Ishikawa (cell line): ENCODE measurements at regions not wholly inside any gene's neighbourhood (a gene's known extent, or its start where the extent isn't known, plus 50 kb on each side); places are given as distances from the start of the nearest gene placed in this dataset.

ENCODE experiments used
- CEBPB ChIP-seq: IDR thresholded peaks from 2 replicates; pipeline ENCODE4 v1.6.1; 2012
- CREB1 ChIP-seq: IDR thresholded peaks from 2 replicates; pipeline ENCODE4 v1.6.1; 2012; ENCODE audit warnings: low read depth
- EGR1 ChIP-seq: IDR thresholded peaks from 2 replicates; pipeline ENCODE4 v1.6.1; 2012
- EP300 ChIP-seq: IDR thresholded peaks from 2 replicates; pipeline ENCODE4 v1.6.1; 2012; ENCODE audit warnings: borderline replicate concordance
- FOXM1 ChIP-seq: IDR thresholded peaks from 2 replicates; pipeline ENCODE4 v1.6.1; 2012; ENCODE audit warnings: low read depth, borderline replicate concordance
- MAX ChIP-seq: IDR thresholded peaks from 2 replicates; pipeline ENCODE4 v1.6.1; 2012
- NFIC ChIP-seq: IDR thresholded peaks from 2 replicates; pipeline ENCODE4 v1.6.1; 2012
- RAD21 ChIP-seq: IDR thresholded peaks from 2 replicates; pipeline ENCODE4 v1.6.1; 2012; ENCODE audit warnings: low read depth
- REST ChIP-seq: IDR thresholded peaks from 2 replicates; pipeline ENCODE4 v1.6.1; 2012; ENCODE audit warnings: low read depth, mild to moderate bottlenecking
- TAF1 ChIP-seq: IDR thresholded peaks from 2 replicates; pipeline ENCODE4 v1.6.1; 2012; ENCODE audit warnings: low read depth, mild to moderate bottlenecking
- TCF12 ChIP-seq: IDR thresholded peaks from 2 replicates; pipeline ENCODE4 v1.6.1; 2012; ENCODE audit warnings: low read depth
- TEAD4 ChIP-seq: IDR thresholded peaks from 2 replicates; pipeline ENCODE4 v1.6.1; 2012
- USF1 ChIP-seq: IDR thresholded peaks from 2 replicates; pipeline ENCODE4 v1.6.1; 2012
- YY1 ChIP-seq: IDR thresholded peaks from 2 replicates; pipeline ENCODE4 v1.6.1; 2012; ENCODE audit warnings: low read depth
- ZBTB7A ChIP-seq: IDR thresholded peaks from 2 replicates; pipeline ENCODE4 v1.6.1; 2012; ENCODE audit warnings: low read depth

GRCh38 chr1:23610677-23611076 is 51.4 kb upstream of the ID3 start:
- no peak for TF ChIP-seq TEAD4
- TF ChIP-seq TCF12 = no peak
- no peak for TF ChIP-seq EP300
- no peak for TF ChIP-seq MAX
- no peak for TF ChIP-seq YY1
- no peak for TF ChIP-seq CEBPB
- TF ChIP-seq TAF1 = no peak
- TF ChIP-seq CREB1 = no peak
- TF ChIP-seq REST = no peak
- TF ChIP-seq RAD21 = no peak
- TF ChIP-seq ZBTB7A = no peak
- no peak for TF ChIP-seq USF1

GRCh38 chr1:23609971-23610370 is 50.7 kb upstream of the ID3 start:
- TF ChIP-seq FOXM1 = no peak
- no peak for TF ChIP-seq MAX
- no peak for TF ChIP-seq TAF1
- TF ChIP-seq USF1 = no peak
- TF ChIP-seq EP300 = no peak
- TF ChIP-seq YY1 = no peak
- no peak for TF ChIP-seq TCF12
- TF ChIP-seq CREB1 = no peak
- TF ChIP-seq RAD21 = no peak
- no peak for TF ChIP-seq CEBPB
- TF ChIP-seq NFIC = no peak
- TF ChIP-seq REST = no peak
- no peak for TF ChIP-seq TEAD4
- TF ChIP-seq ZBTB7A = no peak
- no peak for TF ChIP-seq EGR1
